GM18508 (cell line): ENCODE measurements at regions not wholly inside any gene's neighbourhood (a gene's known extent, or its start where the extent isn't known, plus 50 kb on each side); places are given as distances from the start of the nearest gene placed in this dataset.

Source experiments
- ATAC-seq: cut with Tn5 transposase; IDR thresholded peaks from one replicate; pipeline ENCODE4 v1.9.1; 2021; ENCODE audit warnings: moderate number of reproducible peaks; ENCODE audit not compliant: insufficient read depth, unreplicated experiment

DNA sequence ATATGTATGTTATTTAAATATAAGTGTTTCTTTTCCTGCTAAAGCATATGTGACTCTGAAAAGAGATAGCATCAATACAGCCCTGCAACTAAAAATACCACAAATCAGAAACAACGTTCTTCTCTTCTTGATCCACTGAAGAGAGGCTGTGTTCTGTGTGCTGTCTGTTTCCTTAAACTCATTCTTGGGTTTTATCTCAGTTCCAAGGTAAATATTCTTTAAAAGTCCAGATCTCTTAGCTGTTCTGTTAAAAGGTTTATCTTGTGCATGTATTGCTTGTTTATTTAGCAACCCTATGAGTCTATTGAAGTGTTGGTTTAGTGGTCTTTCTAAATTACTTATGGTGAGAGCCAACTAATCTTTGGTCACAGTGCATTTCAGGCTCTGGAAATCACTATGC, 173.3 kb upstream of the NT5C1B start:
- ATAC-seq = no peak

DNA sequence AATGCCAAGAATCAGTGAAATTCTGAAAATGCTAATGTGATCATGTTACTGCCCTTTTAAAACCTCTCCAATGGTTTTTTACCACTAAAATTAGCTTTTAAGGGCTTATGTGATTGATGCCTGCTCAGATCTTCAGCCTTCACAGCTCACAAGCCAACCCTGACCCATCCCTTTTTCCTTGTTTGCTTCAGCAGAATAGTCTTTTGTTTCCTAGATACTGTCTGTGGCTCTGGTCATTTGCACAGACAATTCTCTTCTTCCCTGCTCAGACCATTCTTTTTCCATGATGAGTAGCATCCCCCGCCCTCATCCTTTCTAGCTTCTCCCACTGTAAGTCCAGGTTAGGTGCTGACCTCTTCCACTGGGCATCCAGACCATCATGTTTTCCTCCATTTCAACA, 164.9 kb upstream of the NT5C1B start:
- ATAC-seq = no peak

DNA sequence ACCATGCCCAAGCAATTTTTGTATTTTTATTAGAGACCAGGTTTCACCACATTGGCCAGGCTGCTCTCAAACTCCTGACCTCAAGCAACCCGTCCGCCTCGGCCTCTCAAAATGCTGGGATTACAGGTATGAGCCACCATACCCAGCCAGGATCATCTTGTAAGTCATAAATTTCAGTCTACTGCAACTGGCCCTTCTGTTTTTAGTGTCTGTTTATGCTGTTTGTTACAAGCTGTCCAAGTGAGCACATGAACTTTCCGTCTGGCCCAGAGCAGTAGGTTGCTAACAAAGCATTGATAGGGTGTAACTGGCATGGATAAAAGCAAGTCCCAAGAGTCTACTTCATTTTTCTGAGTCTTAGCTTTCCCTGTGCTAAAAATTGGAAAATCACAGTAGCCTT, 164.4 kb upstream of the NT5C1B start:
- ATAC-seq = no peak

DNA sequence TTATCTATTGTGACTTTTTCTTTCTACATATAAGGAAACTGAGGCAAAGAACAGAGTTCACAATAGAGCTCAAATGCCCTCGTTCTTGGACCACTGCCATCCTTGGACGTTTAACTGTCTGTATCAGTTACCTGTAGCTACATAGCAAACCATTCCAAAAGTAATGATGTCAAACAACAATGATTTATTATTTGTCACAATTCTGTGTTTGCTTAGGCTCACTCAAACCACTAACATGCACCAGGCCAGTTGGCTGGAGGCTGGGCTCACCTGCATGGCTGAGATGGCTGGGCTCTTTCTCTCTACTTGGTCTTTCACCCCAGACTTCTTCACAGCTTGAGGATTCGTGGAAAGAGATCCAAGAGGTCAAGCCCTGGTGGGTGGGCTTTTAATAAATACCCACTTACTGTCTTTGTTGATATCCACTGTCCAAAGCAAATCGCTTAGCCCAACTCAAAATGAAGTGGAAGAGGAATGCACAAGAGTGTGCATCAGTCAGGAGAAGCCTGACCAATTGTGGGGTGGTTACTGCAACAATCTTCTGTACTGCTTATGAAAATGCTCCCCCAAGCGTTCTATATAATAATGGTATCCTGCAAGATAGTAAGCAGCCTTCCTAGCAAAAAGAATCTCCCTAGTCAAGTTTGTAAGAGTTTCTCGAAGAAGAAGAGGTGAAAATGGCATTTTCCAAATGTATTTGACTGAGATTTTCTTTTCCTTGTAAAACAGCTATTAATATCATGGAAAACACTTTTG, 163.5 kb upstream of the NT5C1B start:
- ATAC-seq = no peak

DNA sequence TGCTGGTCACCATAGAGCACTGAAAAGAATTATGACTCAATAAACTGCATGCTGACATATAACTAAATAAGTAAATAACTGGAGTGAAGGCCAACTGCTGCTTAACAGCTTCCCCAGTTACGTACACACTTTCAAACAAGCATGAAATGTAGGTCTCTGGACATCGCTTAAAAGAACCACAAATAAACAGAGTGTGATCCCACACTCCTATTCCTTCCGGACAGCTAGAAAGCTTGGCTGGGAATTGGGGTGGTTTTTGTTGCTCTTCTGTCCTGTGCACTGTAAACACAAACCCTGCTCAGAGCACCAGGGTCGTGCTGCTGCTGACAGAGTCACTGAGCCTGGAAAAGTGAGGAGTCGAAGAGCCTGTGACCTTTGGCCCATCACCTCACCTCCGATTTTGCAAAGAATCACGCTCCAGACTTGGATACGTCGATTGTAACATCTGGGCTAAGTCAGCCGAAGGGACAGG, 162.7 kb upstream of the NT5C1B start:
- ATAC-seq = no peak

DNA sequence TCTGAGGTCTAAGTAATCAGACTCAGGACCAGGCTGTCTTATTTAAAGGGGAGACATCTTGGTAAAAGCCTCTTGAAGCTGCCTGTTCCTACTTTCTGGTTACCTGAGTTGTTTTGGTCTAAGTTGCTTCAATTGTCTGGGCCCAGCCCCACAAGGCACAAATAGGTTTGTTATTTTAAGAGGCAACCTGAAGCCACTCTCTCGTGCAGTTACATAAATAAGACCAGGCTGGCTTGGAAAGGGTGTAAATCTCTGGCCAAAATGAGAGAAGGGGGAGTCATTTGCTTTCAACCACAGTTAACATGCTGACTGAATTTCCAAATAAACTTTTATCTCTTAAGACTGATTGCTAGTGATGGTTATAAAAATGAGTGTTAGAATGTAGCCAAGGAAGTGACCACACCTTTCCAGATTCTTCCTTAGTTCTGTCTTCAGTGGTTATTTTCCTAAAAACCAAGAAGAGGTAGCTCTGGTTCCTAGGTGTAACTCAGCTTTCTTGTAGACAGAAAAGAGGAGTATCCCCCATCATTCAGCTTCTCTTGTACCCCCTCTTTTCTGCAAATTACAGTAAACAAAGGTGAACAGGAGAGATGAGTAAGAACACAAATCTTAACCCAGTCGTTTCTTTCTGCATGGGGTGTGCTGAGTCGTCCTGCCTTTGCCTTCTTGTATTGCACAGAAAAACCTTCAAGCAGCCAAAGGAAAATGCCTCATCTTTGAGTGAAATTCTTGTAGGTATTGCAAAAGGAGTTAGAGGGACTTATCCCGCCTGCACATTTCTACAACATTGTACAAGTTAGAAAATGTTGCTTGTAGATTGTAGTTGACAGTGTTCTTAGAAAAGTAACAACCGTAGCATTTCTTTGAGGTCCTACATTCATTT, 161.5 kb upstream of the NT5C1B start:
- ATAC-seq = no peak

DNA sequence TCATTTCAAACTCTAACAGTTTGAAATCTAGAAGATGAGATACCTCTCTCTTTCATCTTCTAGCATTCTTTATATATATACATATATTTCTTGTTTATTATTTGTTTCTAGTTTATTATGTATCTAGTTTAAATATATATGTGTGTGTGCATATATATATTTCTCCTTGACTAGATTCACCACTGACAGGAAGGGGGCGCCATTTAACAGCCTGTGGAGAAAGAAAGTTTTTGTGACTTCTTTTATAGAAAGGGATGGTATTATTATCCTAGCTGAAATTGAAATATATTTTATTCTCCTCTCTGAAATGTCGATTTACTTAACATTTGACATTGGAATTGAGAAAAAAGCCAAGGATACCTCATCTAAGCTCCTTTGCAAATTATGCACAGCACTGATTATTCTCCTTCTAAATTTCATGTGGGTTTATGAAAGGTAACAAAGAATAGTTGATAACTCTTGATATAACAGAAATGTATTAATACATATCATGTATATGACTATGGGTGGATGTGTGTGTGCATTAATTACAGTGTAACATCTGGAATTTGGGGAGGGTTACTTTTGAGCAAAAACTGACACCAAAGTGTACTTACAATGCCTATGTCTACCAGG, 160.7 kb upstream of the NT5C1B start:
- no peak for ATAC-seq

DNA sequence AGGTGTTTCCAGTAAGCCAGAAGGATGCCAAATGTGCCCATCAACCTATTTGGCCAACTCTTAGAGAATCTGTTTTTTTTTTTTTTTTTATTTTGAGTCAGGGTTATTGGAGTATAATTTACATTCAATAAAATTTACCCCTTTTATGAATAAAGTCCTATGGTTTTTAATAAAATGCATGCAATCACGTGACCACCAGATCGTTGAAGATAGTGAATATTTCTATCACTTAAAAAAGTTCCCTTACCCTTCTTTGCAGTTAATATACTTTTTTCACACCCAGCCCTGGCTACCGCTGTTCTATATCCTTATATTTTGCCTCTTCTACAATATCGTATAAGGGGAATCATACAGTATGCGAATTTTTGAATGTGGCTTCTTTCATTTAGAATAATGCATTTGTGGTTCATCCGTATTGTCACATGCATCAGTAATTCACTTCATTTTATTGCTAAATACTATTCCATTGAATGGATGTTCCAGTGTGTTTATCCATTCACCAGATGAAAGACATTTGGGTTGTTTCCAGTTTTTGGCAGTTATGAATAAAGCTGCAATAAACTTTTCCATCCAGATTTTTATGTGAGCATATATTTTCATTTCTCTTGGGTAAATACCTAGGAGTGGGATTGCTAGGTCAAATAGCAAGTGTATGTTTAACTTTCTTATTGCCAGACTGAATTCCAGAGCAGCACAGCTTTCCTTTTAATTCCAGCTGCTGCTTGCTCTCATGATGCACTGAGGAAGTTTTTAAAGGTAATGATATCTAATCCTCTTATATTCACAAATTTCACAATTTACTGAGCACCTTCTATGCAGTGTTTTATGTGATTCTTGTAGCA, 156.3 kb upstream of the NT5C1B start:
- ATAC-seq = no peak

DNA sequence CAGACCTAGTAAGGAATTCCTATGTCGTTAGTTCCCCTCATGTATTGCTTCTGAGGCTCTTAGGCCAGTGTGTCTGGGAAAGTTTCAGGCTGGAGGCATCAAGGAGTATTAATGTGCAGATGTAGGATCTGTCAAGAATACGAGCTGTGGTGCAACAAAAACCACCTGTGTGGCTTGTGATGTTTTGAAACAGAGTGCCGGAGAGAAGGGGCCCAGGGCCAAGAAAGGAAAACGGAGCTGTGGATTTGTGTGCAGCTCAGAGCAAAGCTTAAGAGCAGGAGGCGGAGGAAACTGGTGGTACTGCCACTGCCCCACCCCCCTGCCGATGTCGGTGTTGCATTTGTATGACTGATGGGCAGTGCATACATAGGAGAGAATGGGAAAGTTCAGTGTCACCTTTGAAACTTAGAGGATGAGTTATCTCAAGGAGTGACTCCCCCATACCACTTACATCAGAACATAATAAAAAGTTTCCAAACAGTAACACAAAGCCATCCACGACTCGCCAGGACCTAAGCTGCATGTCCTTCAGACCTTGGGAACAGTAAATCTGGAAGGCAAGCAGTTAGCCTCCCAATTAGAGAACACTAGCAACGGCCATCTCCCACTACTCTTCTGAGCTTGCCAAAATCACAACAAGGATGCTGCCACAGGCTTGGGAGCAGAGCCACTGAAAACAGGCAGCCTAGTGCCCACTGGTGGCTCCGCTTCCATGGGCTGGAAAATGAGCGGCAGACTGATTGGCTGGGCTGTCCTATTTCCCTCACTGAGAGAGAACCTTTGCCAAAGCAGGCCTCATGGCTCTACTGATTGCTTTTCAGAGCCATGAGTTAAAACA, 152.7 kb upstream of the NT5C1B start:
- ATAC-seq = no peak

DNA sequence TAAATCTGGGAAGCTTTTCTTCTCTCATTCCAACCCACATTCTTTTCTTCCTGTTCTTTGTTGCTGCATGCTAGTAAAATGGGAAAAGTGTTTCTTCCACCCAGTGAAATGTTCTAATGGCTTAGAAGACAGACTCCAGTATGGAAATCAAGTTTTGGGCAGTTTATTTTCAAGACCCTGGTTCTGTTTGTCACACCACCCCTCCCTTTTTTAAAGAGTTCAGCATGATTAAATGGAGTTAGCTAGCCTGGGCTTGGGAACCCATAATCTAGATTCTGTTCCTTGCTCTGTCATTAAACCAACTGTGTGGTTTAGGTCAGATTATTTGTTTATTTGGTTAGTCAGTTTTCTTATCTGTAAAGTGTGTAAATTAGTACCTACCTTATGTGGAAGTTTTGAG, 151.8 kb upstream of the NT5C1B start:
- no peak for ATAC-seq

DNA sequence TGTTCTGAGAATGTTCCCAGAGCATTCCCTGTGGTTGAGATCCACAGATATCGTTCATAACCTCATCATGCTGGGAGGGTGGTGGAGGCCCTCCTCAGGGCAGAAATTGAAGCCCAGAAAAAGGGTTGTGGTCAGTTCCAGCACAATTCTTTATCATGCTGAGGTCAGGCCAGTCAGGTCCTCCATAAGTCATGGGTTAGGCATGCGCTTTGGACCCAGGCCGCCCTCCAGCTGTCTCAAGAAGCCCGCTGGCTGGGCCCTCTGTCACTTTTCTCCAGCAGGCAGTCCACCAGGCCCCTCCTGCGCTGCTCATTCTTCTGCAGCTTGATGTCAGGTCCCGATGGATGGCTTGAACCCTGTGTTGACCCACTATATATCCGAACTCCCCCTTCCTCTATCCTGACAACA, 151.1 kb upstream of the NT5C1B start:
- no peak for ATAC-seq

DNA sequence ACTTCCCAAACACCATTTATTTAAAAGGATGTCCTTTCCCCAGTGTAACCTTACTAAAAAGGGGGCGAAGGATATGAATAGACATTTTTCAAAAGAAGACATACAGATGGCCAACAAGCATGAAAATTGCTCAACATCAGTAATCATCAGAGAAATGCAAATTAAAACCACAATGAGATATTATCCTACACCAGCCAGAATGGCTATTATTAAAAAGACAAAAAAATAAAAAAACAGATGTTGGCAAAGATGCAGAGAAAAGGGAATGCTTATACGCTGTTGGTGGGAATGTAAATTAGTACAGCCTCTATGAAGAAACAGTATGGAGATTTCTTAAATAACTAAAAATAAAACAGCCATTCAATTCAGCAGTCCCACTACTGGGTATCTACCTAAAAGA, 142.3 kb upstream of the NT5C1B start:
- ATAC-seq = no peak

DNA sequence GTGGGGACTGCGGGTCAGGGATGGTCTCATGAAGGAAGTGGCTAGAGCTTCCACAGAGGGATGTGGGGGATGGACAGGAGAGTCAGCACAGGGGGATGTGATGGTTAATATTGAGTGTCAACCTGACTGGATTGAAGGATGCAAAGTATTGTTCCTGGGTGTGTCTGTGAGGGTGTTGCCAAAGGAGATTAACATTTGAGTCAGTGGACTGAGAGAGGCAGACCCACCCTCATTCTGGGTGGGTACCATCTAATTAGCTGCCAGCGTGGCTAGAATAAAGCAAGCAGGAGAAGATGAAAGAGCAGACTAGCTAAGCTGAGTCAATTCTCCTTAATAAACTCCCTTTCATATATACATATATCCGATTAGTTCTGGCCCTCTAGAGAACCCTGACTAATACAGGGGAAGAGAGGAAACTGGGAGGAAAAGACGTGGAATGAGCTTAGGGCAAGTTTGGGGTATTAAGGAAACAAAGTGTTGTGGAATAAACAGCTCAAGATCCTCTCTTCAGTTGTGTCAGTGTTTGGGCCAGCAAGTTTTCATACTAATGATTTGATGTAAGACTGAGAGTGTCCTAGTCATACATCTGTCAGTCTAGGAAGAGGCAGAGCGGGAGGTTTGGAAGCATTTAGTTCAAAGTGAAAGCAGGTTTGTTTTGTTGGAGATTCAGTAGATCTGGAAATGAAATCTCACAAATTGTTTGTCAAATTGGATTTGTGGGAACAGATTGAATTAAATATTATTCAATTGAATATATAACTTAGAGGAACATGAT, 135.2 kb upstream of the NT5C1B start:
- no peak for ATAC-seq

DNA sequence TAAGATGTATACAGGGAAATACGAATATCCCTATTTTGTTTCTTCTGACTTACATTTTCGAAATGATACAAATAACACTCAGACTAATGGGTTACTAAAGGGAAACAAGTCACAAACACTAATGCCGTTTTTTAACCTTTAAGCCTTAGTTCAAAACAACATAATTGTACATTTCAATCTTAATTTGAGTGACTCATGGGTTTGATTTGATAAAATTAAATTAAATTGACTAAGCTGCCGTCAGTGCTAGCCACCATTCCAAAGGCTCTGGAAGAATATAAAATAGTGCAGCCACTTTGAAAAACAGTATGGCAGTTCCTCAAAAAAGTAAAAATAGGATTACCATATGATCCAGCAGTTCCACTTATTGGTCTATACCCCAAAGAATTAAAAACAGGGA, 133.8 kb upstream of the NT5C1B start:
- no peak for ATAC-seq

DNA sequence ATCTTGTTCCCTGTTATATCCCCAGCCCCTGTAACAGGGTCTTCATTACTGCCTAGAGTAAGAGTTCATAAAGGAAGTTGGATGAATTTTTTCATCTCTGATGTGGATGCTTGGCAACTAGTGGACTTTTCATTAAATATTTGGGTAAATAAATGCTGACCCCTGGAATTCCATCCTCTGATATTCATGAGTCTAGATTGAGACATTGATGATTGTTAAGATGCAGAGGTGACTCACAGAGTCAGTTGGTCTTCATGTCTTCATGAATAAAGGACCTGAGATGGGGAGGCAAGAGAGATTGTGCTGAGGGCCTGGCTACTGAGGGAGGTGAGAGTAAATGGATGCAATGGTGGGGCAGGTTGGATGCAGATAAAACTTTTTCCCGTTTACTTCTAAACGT, 132.7 kb upstream of the NT5C1B start:
- ATAC-seq = no peak

DNA sequence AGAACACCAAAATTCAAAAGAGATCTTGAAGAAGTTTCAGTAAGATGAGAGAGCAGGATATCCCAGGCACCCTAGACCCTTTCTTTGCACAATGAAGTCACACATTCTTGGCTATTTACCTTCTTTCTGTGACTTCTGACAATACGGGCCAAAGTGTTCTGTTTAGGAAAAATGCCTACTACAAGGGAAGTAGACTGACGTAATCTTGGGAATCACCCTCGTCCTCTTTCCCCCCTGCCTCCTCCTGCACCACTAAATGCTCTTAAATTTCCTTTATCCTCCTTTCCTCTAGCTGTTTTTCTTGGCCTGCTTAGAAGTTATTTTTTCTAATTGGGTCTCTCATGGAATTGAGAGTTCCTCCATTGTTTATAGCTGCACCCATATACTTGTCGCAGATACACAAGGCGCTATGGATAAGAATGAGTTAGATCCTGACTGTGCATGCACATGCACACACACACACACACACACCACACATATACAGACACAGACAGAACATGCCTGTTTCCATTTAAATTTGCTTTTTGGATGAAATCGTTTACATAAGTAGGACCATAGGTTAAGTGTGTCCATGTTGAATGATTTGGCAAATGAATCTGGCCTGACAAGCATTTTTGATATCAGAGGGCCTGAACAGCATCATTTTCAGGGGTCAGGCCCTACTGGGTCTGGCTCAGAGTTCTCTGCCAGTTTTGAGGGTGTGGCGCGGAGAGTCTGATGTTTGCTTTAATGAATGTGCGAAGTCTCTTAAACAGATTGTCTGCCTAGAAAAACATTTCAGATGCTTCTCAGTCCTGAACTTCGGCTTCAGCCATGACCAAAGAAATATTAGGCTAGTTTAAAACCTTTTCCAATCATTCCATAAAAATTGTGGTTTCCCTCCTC, 131.9 kb upstream of the NT5C1B start:
- ATAC-seq = no peak

DNA sequence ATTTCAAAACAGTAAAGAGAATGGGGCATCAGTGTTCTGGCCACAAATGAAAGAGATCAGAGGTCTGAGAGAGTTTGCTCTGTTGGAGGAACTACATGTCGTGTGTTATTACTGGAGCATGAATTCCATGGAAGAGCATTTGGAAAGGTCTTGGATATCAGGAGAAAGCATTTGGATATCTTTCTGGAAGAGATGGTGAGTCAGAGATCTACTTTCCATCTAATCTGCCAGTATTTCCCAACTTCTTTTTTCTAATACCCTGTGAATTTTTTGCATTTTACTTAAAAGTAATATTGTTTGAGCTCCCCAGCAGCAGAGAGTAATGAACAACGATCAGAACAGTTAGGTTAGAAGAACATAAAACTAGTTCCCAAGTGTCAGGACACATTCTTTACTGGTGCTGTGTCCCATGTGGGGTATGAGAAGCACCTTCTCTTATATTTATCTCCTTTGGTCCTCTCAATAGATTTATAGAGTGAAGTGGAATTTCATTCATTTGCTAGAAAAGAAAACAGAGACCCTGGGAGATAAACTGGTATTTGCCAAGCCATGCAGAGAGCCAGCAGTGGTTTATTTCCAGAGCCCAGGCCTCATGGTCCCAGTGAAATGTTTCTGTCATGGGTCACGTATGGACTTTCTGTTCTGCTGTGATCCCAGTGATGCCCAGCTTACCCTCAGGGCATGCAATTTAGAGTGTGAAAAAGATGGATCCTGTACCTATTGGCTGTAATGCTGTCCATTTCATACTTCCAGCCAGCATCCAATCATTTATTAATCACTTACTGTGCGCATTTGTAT, 130.8 kb upstream of the NT5C1B start:
- ATAC-seq = no peak
